Astrocyte of the cerebellum (primary cell): ENCODE measurements at regions not wholly inside any gene's neighbourhood (a gene's known extent, or its start where the extent isn't known, plus 50 kb on each side); places are given as distances from the start of the nearest gene placed in this dataset.

Experiments
- DNase-seq: peaks from one replicate; pipeline ENCODE4 v3.0.0-alpha.2; 2011; ENCODE audit warnings: low read depth
- H3K4me3 ChIP-seq: 2 replicates; pipeline ENCODE4 v1.5.1; 2011; ENCODE audit warnings: mild to moderate bottlenecking, low read depth, low read length, moderate library complexity
- in situ Hi-C: cut with HindIII; loops from 2 replicates; pipeline ENCODE4 v1.10.0; 2017; ENCODE audit warnings: low sequenced_read_pairs
- TF ChIP-seq, protein P1 (sequence below): IDR thresholded peaks from 2 replicates; pipeline ENCODE4 v1.5.1; 2012; ENCODE audit warnings: low read length, low read depth, moderate library complexity, mild to moderate bottlenecking; ENCODE audit errors: missing control alignments

DNA sequence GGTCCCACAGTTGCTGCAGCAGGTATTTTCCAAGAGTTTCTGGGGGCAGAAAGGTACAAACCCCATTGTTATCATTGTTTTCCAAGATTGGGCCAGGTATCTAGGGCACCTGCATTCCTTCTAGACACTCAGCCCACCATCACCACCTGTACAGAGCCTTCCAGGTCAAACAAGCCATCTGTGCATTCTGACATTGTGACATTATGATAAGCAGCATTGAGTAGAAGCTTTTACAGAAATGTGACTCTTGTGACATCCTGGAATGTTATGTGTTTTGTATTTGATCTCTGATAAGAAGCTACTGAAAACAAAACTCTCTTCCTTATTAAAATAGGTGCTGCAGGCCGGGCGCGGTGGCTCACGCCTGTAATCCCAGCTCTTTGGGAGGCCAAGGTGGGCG lies 128.1 kb upstream of the CCN2 start:
- in situ Hi-C loops = no loop called here
- no peak for DNase-seq
- TF ChIP-seq, protein P1, sequence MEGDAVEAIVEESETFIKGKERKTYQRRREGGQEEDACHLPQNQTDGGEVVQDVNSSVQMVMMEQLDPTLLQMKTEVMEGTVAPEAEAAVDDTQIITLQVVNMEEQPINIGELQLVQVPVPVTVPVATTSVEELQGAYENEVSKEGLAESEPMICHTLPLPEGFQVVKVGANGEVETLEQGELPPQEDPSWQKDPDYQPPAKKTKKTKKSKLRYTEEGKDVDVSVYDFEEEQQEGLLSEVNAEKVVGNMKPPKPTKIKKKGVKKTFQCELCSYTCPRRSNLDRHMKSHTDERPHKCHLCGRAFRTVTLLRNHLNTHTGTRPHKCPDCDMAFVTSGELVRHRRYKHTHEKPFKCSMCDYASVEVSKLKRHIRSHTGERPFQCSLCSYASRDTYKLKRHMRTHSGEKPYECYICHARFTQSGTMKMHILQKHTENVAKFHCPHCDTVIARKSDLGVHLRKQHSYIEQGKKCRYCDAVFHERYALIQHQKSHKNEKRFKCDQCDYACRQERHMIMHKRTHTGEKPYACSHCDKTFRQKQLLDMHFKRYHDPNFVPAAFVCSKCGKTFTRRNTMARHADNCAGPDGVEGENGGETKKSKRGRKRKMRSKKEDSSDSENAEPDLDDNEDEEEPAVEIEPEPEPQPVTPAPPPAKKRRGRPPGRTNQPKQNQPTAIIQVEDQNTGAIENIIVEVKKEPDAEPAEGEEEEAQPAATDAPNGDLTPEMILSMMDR = no peak
- no peak overlapping the region for H3K4me3 ChIP-seq

DNA sequence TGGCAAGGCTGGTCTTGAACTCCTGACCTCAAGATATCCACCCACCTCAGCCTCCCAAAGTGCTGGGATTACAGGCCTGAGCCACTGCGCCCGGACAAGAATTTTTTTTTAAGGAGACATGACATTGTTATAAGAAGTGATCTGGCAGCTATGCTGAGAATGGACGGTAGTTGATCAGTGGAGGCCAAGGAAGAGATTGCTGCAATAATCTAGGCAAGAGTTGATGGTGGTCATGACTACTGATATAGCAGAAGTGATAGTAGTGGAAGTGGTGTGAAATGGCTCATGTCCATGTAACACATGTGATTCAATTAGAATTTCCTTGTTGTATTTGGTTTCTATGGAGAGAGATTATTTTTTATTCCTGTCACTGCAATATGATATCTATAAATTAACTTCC lies 125.3 kb upstream of the CCN2 start:
- DNase-seq = no peak
- no peak overlapping the region for H3K4me3 ChIP-seq
- in situ Hi-C loops = no loop called here
- TF ChIP-seq, protein P1 = no peak

DNA sequence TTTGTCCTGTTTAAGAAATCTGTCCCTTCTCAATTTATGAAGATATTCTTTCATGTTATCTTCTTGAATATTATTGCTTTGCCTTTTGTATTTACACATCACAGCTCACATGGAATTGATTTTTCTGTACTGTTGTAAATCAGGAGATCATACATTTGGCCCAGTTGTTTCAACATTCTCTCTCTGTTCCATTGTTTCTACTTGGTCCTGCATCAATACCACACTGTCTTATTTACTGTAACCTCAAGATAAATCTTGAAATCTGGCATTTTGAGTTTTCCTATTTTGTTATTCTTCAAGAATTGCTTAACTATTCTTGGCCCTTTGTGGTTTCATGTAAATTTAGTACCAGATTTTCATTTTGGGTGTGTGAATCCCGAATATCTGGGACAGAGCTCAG lies 121.7 kb upstream of the CCN2 start:
- in situ Hi-C loops = no loop called here
- TF ChIP-seq, protein P1 = no peak
- DNase-seq = no peak
- no peak overlapping the region for H3K4me3 ChIP-seq

DNA sequence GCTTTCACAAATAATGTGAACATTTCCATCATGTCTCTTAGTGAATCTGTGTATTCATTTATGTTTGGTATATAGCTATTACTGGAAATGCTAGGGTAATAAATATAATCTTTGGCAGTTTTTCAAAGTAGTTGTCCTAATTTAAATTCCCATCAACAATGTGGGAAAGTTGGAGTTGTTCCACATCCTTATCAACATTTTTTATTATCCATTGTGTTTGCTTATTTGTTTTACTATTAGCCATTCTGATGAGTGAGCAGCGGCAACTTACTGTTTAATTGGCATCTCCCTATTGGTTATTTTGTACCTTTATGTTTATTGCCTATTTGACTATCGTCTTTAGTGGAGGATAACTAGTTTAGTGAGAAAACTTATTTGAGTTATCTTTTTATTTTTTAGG lies 121.1 kb upstream of the CCN2 start:
- no peak for DNase-seq
- TF ChIP-seq, protein P1 = no peak
- no peak overlapping the region for H3K4me3 ChIP-seq
- in situ Hi-C loops = no loop called here

DNA sequence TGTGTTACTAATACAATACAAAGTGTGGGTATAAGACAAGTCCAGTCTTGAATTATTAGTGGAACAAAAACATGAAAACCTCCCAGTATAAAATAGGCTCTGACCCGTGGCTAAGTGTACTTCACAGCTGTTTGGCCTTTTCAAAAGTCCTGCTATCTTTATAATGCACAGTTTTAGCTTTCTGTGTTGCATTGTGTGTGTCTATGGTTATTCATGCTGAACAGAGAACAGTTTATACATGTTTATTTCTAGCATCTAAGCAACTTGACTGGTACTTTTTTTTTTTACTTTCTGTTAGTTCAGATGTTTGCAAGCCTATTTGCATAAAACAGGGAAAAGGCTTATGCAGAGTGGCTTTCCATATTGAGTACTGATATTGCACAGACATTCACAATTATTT lies 119.2 kb upstream of the CCN2 start:
- H3K4me3 ChIP-seq = no peak overlapping the region
- no peak for DNase-seq
- TF ChIP-seq, protein P1 = no peak
- in situ Hi-C loops = no loop called here

DNA sequence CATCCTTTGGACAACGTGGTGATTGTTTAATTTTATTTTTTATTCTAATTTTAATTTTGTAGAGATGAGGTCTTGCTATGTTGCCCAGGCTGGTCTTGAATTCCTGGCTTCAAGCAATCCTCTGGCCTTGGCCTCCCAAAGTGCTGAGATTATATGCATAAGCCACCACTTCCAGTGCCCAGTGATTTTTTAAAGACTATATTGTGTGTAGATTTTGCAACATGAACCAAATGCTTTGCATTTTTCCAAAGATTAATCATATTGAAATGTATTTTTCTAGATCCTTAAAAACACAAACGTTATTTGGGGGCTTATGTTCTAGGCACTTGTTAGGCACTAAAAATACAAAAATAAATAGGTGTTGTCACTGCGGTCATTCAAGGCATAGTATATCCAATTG lies 117.6 kb upstream of the CCN2 start:
- DNase-seq = no peak
- in situ Hi-C loops = no loop called here
- no peak overlapping the region for H3K4me3 ChIP-seq
- TF ChIP-seq, protein P1 = no peak

DNA sequence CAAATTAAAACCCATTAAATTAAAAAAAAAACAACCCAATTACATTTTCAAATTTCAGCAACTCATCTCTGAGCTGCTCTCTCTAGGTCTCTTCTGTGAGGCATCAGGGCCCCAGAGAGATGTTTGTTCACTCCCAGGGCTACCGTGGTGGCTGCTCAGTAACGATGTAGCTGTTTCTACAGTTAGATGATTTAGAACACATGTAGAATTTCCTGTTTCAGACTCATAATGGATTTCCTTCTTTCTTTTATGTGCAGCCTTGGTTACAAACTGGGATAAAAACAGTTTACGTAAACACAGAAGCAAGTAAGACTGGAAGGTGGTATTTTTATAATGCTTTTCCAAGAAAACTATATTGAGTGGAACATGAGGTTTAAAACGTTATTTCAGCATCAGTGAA lies 116.1 kb upstream of the CCN2 start:
- TF ChIP-seq, protein P1 = no peak
- in situ Hi-C loops = no loop called here
- no peak for DNase-seq
- H3K4me3 ChIP-seq = no peak overlapping the region
